ENCODE measurements at regions not wholly inside any gene's neighbourhood (a gene's known extent, or its start where the extent isn't known, plus 50 kb on each side); places are given as distances from the start of the nearest gene placed in this dataset.

- no peak overlapping the region for H3K4me3 ChIP-seq (ENCODE audit: low read depth, low read length)
- no peak for TF ChIP-seq CTCF (conservative IDR thresholded peaks at IDR 0.05; ENCODE audit: low read depth, low read length)
- DNase-seq (ENCODE audit: low read depth) = no peak
Measured at GRCh38 chr4:180558427-180558826, 1684.8 kb upstream of the TENM3 start.

- DNase-seq (ENCODE audit: low read depth) = no peak
- H3K4me3 ChIP-seq (ENCODE audit: low read depth, low read length) = no peak overlapping the region
- no peak for TF ChIP-seq CTCF (conservative IDR thresholded peaks at IDR 0.05; ENCODE audit: low read depth, low read length)
Measured at GRCh38 chr4:180560896-180561295, 1682.3 kb upstream of the TENM3 start.

- no peak overlapping the region for H3K4me3 ChIP-seq (ENCODE audit: low read depth, low read length)
- no peak for DNase-seq (ENCODE audit: low read depth)
- TF ChIP-seq CTCF (conservative IDR thresholded peaks at IDR 0.05; ENCODE audit: low read depth, low read length) = no peak
Measured at GRCh38 chr4:180564026-180564425, 1679.2 kb upstream of the TENM3 start.

GRCh38 chr4:180564448-180564847 is 1678.8 kb upstream of the TENM3 start:
- no peak overlapping the region for H3K4me3 ChIP-seq (ENCODE audit: low read depth, low read length)
- no peak for DNase-seq (ENCODE audit: low read depth)
- no peak for TF ChIP-seq CTCF (conservative IDR thresholded peaks at IDR 0.05; ENCODE audit: low read depth, low read length)

- DNase-seq (ENCODE audit: low read depth) = no peak
- no peak overlapping the region for H3K4me3 ChIP-seq (ENCODE audit: low read depth, low read length)
- no peak for TF ChIP-seq CTCF (conservative IDR thresholded peaks at IDR 0.05; ENCODE audit: low read depth, low read length)
Measured at GRCh38 chr4:180565856-180566431, 1677.3 kb upstream of the TENM3 start.

GRCh38 chr4:180566492-180566891 is 1676.7 kb upstream of the TENM3 start:
- DNase-seq (ENCODE audit: low read depth) = no peak
- no peak overlapping the region for H3K4me3 ChIP-seq (ENCODE audit: low read depth, low read length)
- no peak for TF ChIP-seq CTCF (conservative IDR thresholded peaks at IDR 0.05; ENCODE audit: low read depth, low read length)

GRCh38 chr4:180567080-180567479 is 1676.1 kb upstream of the TENM3 start:
- DNase-seq (ENCODE audit: low read depth) = no peak
- no peak overlapping the region for H3K4me3 ChIP-seq (ENCODE audit: low read depth, low read length)
- TF ChIP-seq CTCF (conservative IDR thresholded peaks at IDR 0.05; ENCODE audit: low read depth, low read length) = no peak

Measured in epithelial cell of proximal tubule (primary cell).